HG02571 (cell line): ENCODE measurements at regions not wholly inside any gene's neighbourhood (a gene's known extent, or its start where the extent isn't known, plus 50 kb on each side); places are given as distances from the start of the nearest gene placed in this dataset.
"Not testable (repeated sequence)": the region's sequence is repeated elsewhere in the genome, so short reads cannot be mapped to it uniquely, and the experiment has no call there.

Experiments
- ATAC-seq: cut with Tn5 transposase; IDR thresholded peaks from one replicate; pipeline ENCODE4 v1.9.1; 2021; ENCODE audit warnings: mild to moderate bottlenecking, moderate library complexity; ENCODE audit not compliant: unreplicated experiment

DNA sequence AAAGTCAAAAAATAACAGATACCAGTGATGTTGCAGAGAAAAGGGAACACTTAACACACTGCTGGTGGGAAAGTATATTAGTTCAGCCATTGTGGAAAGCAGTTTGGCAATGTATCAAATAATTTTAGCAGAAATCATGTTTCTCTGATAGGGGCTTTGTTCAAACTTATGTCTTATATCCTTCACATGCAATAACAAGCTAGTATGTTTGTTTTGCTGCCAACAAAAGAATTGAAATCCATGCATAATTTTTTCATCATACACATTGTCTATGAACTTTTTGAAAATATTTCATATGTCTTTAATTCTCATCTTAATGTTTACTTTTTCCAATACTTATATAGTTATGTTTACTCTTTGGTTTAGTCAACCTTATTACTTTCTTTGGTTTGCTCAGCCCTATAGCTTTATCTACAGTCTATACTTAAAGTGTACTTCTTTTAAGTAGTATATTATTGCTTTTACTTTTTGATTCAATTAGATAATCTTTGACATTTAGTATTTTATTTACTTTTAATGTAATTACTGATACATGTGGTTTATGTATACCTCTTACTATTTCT lies 639.6 kb upstream of the CBLB start:
- ATAC-seq, result no peak

DNA sequence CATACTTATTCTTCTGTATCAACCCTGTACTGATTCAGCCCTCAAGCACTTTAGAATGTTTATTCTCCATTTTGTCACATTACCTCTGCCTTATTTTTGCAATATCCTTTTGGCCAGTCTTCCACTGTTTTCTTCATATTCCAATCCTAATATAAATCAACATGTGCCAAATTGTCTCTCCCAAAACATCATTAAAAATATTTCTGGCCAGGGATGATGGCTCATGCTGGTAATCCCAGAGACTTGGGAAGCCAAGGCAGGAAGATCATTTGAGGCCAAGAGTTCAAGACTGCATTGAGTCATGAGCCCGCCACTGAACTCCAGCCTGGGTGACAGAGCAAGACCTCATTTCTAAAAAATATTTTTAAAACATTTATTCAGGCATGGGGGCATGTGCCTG lies 641.4 kb upstream of the CBLB start:
- no peak for ATAC-seq

DNA sequence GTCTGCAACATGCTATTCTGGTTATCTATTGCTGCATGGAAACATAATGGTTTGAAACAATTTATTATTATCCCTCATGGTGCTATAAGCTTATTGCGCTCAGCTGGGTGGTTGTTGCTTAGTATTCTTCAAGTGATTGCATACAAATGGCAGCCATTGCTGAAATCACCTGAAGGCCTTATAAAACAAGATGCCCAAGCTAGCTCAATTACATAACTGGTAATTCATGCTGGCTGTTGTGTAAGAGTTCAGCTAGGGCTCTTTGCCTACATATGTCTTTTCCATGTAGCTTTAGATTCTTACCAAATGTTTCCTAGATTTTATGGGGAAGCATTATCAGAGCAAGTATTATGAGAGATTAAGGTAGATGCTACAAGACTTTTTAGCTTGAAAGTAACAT lies 644.0 kb upstream of the CBLB start:
- no peak for ATAC-seq

DNA sequence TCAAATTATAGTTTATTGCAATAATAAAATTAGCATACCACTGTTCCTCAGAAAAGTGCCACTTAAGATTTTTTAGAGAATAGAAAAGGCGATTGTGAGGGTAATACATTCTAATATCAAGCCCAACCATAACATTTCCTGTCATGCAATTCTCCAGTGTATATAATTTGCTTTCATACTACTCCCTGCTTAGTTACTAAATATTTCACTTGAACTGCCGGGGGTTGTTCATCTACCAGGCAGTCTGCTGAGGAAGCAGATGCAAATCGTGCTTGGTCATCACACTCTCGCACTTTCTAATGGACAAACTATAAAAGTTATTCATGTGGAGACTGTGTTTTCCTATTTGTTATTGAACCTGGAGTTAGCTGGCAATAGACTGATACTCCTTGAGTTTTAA lies 645.6 kb upstream of the CBLB start:
- ATAC-seq, result no peak

DNA sequence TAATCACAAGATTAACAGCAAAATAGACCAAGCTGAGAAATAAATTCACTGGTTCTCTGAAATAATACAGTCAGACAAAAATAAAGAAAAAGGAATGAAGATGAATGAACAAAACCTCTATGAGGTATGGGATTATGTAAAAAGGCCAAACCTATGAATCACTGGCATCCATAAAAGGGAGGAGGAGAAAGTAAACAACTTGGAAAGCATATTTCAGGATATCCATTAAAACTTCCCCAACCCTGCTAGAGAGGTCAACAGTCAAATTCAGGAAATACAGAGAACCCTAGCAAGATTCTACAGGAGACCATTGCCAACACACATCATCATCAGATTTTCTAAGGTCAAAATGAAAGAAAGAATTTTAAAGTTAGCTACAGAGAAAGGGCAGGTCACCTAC lies 649.7 kb upstream of the CBLB start:
- no peak for ATAC-seq

DNA sequence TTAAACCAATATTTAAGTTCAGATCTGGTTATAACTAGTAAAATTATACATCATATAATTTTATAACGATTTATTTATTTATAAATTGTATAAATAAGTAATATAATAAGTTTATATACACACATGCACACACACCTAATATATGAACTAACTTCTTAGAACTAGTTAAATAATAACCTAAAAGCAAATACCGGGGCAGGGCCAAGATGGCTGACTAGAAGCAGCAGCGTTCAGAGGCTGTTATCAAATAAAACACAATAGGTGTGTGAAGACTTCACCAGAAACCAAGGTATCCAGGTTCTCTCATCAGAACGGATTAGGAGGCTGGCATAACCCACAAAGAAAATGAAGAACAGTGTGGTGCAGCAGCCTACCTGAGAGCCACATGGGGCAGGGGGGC lies 653.6 kb upstream of the CBLB start:
- no peak for ATAC-seq

DNA sequence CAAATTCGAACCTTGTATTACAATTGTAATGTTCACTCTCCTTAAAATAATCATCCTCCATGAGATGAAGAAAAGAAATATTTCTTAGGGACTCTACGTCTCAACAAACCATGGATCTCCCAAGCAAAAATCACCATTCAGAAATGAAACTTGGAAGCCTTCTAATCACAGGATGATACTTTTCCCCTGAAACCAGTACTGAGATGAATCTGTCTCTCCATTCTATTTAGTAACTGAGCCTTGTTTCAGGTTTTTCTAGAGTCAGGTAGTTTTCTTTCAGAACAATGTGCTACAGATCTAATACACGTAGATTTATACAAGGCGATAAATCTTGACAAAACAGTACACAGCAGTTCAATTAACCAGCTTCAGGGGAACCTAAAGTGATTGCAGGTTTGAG lies 660.1 kb upstream of the CBLB start:
- no peak for ATAC-seq

DNA sequence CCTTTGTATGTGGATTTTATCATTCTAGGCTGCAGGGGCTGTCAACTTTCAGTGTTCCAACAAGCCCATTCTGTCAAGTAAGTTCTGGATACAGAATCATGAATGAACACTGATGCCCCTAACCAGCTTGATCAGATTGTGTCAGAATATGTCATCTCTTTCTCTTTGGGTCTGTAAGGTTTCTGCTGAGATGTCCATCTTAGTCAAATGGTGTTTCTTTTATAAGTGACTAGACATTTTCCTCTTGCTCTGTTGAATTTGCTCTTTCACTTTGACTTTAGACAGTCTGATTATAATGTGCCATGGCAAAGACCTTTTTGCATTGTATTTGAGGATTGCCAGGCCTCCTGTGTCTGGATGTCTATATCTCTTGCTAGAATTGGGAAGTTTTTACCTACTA lies 660.9 kb upstream of the CBLB start:
- no peak for ATAC-seq

DNA sequence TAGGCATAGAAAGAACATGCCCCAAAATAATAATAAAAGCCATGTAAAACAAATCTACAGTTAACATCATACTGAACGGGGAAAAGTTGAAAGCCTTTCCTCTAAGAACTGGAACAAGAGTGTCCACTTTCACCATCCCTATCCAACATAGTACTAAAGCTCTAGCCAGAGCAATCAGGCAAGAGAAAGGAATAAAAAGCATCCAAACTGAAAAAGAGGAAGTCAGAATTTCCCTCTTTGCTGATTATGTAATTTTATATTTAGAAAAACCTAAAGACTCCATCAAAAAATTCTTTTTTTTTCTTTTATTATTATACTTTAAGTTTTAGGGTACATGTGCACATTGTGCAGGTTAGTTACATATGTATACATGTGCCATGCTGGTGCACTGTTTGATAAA lies 661.6 kb upstream of the CBLB start:
- ATAC-seq, result no peak

DNA sequence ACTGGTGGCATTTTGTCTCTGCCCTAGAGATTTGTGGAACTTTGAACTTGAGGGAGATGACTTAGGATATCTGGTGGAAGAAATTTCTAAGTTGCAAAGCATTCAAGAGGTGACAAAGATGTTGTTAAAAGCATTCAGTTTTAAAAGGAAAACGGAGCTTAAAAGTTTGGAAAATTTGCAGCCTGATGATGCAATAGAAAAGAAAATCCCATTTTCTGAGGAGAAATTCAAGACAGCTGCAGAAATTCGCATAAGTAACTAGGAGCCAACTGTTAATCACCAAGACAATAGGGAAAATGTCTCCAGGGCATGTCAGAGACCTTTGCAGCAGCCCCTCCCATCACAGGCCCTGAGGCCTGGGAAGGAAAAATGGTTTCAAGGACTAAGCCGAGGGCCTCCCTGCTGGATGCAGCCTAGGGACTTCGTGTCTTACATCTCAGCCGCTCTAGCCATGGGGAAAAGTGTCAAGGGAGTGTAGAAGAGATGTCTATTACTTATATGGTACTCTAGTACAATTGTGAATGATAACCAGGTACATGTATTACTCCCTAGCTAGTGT lies 663.0 kb upstream of the CBLB start:
- not testable (repeated sequence) for ATAC-seq

DNA sequence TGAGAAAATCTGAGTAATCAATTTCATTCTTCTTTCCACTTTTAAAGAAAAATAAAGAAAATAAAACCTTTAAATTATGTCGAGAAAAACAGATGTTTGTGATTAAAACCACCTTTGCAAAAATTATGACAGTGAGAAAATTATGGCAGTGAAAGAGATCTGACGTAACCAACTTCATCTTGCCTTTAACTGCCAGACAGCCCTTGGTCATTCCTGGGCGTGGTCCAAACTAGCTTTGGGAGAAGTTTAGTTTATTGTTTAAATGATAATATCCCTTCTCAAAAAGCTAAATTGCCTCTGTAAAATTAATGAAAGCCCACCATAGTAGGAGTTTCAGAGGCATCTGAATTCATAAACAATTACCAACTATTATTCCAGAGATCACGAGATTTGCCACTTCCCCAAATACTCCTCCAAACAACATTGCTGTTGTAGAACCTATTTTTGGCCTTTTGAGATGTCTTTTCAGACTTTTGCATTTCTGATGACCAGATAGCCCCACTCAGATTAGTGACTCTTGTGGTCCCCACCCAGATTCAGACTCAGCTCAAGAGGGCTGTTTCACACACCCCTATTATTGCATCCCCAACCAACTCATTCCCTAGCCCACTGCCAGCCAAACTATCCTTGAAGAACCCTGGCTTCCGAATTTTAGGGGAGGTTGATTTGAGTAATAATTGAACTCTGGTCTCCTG lies 664.4 kb upstream of the CBLB start:
- no peak for ATAC-seq

DNA sequence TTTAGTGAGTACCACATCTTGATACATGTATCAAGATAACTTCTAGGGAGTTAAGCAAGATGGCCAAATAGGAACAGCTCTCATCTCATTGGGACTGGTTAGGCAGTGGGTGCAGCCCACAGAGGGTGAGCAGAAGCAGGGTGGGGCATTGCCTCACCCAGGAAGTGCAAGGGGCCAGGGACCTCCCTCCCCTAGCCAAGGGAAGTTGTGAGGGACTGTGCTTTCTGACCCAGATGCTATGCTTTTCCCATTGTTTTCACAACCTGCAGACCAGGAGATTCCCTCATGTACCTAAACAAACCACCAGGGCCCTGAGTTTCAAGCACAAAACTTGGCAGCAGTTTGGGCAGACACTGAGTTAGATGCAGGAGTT lies 665.0 kb upstream of the CBLB start:
- no peak for ATAC-seq

DNA sequence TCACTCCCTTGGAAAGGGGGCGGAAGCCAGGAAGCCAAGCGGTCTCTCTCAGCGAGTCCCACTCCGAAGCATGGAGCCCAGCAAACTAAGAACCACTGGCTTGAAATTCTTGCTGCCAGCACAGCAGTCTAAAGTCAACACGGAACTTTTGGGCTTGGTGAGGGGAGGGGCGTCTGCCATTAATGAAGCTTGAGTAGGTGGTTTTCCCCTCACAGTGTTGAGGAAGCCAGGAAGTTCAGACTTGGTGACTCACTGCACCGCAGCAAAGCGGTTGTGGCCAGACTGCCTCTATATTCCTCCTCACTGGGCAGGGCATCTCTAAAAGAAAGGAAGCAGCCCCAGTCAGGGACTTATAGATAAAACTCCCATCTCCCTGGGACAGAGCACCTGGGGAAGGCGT lies 665.4 kb upstream of the CBLB start:
- no peak for ATAC-seq

DNA sequence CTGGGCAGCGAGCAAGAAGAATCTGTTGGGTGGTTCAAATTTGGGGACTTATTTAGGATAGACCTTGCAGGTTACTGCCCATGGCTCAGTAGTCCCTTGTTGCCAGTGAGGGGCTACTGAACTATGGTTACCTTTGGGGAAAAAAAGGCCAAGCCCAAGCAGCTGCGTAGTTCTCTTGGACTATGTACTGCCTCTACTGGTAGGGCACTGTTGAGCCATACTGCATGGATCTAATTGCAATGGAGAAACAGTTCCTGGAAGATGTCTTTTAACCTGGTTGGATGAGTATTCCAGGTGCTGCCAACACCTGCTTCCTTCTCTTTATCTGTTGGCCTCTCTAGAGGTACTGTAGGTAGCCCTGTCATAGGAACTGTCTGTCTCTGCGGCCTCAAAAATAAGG lies 671.9 kb upstream of the CBLB start:
- no peak for ATAC-seq

DNA sequence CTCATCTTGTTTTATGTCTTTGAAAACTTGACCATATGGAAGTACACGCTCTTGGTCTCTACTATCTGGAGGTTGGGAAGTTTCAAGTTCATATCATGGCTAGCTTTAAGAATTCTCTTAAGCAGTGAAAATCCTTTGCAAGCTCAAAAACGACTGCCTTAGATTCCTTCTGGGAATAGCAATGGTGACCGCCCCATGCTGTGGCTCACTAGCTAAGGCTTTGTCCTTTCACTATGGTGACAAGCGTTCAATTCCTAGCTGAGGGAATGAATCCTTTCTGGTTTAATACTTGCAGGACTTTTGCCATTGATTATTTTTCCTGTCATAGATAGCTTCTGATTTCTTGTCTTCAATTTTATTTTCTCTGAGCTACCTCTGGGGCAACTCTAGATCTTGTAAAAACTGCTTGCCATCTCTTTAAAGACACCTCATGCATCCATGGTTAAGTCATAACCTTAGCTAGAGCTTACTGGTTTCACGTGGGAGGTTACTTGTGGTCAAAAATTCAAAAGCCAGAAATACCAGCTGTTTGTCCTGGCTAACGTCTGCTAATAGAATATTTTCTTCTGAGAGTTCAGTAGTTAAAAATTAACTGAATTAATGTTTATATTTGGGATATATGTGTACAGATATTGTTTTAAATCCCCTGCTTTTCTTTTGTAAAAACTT lies 673.4 kb upstream of the CBLB start:
- ATAC-seq, result peak; percentile 65

DNA sequence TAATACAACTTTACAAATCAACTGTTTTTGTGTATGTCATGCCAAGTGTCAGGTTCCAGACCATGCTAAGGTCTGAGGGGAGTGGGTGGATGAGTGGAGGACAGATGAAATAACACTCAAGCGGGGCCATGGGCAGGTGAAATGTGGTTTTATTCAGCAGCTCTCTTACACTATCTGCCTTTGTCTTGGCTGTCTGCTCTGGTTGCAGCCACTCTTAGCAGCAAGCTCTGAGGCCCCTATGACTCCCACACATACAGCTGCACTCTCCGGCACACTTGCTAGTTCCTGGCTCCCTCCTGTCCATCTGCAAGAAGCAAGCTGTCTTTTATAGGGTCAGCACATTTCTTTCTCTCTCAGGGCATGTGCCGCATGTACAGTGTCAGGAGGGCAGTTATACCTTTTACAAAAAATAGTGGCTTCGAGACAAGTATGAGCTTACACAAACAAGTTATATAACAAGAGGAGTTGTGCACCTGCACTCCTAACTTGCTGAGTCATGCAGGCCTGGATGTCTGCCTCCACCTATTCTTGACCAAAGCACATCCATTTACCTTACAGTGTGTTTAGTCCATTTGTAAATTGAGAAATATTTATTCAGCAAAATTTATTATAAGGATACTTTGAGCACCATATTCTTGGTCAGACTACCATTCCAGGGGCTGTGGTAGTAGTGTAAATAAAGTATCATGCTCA lies 683.7 kb upstream of the CBLB start:
- ATAC-seq, result no peak

DNA sequence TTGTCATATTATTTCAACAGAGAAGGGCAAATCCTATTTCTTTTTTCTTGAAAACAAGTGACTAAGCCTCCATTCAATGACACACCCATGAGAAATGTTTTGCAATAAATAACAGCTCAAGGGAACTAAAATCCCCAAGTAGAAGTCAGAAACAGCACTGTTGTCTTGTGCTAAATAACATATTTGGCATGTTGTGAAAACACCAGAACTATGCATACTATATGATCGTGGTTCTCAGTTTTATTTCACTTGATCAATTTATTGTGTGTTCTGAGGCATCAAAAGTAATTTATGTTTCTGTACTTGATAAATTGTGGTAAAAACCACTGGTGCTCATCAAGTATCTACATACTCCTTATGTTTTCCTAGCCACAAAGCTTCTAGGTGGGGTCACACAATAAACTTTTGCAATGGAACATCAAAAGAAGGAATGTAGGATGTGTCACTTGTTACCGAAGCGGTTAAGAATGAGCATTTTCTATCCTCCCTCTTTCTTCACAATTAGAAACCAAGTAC lies 691.7 kb upstream of the CBLB start:
- ATAC-seq, result no peak

DNA sequence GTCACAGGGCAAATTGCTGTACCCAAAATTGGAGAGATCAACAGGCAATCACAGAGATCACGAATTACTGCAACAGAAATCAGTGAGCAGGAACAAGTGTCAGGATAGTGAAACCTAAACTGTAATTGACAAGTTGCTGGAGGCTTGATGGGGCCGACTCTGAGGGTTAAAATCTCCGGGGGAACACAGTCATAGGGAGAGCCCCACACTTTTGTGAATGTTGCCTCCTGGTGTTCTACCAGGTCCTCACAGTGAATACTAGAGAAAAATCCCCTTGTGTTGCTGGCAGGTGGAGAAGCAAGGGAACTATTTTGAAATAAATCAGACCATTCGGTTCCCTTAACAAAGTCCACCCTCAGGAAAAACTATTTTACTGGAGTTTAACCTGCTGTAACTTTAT lies 697.5 kb upstream of the CBLB start:
- peak; percentile 96 for ATAC-seq

DNA sequence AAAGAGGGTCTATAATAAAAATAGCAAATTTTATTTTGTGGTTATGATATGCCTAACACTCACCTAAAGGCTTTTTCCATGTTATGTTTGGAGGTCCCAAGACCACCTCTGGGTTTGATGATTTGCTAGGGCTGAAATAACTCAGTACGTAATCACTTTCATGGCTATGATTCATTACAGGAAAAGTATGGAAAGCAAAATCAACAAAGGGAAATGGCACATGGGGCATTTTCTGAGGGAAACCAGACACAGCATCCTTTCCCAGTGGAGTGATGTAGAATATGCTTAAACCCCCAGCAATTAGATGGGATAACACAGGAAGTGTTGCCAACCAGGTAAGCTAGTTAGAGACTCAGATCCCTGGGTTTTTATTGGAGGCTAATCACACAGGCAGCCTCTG lies 701.6 kb upstream of the CBLB start:
- ATAC-seq, result no peak

DNA sequence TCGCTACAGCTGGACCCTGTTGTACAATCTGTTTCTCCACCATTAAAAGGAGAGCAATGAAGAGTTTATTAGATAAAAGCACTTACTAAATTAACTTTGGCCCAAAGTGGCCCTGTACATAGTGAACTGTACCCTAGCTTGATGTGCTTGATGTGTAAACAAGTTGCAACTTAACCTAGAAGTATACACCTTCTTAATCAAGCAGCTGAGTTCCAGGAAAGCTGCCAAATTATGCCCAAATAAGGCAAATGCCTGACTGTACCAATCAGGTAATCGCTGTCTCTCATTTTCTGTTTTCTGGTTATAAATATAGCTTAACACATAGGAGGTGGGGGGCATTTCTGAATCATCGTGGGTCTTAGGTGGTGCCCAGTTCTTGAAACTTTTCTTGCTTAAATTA lies 704.8 kb upstream of the CBLB start:
- no peak for ATAC-seq

DNA sequence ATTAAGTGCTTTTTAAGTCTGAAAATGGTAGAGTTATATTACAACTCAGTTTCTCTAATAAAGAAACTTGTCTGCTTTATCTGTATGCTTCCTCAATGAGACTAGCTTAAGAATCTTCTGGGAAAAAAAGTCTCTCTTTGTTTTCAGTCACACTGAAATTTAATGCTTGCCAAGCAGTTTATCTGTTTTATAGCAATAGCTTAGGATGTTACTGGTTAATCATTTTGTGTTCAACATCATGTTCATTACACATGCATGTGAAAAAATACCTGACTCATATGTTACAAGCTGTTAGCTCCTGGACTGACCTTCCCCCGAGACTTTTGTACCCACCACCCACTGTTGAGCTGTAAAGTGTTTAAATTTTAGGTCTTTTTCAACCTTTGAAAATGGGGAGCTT lies 706.2 kb upstream of the CBLB start:
- no peak for ATAC-seq

DNA sequence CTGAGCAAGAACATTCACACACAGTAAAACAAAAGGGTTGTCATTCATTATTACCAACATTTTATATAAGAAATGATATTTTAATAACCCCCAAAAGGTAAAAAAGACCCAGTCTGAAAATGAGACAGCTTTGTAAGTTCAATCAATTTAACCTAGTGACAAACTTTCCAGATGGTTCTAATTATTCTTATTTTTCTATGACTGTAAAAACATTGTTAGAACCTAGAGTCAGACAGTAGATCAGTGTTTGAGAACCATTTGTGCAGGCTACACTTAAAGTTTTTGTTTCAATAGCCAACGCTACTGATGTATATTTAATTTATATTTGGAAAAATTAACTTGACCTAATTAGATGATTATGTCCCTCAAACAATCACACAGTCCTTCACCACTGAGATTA lies 708.4 kb upstream of the CBLB start:
- no peak for ATAC-seq
